H9 (cell line): ENCODE measurements at regions not wholly inside any gene's neighbourhood (a gene's known extent, or its start where the extent isn't known, plus 50 kb on each side); places are given as distances from the start of the nearest gene placed in this dataset.

Source experiments
- DNase-seq: peaks from one replicate; pipeline ENCODE4 v3.0.0-alpha.2; 2017
- H2AFZ ChIP-seq: one replicate; pipeline ENCODE4 v1.6.1; 2013; ENCODE audit warnings: mild to moderate bottlenecking, low read length, control low read depth, moderate library complexity
- H2AK5ac ChIP-seq: 2 replicates; pipeline ENCODE4 v1.6.1; 2013; ENCODE audit warnings: low read length, control low read depth, mixed read lengths; ENCODE audit not compliant: insufficient read length
- H2BK120ac ChIP-seq: one replicate; pipeline ENCODE4 v1.6.1; 2013; ENCODE audit warnings: low read depth, mild to moderate bottlenecking, low read length, control low read depth, inconsistent platforms; ENCODE audit not compliant: poor library complexity, severe bottlenecking
- H2BK12ac ChIP-seq: 2 replicates; pipeline ENCODE4 v1.6.1; 2013; ENCODE audit warnings: low read length, control low read depth, mixed read lengths, low read depth; ENCODE audit not compliant: insufficient read length
- H2BK15ac ChIP-seq: 2 replicates; pipeline ENCODE4 v1.6.1; 2013; ENCODE audit warnings: low read depth, low read length, control low read depth
- H2BK20ac ChIP-seq: one replicate; pipeline ENCODE4 v1.6.1; 2013; ENCODE audit warnings: low read depth, mild to moderate bottlenecking, low read length, control low read depth, inconsistent platforms; ENCODE audit not compliant: poor library complexity, severe bottlenecking
- H2BK5ac ChIP-seq: 2 replicates; pipeline ENCODE4 v1.6.1; 2013; ENCODE audit warnings: low read length, control low read depth, mixed read lengths; ENCODE audit not compliant: insufficient read length
- H3K14ac ChIP-seq: 2 replicates; pipeline ENCODE4 v1.6.1; 2013; ENCODE audit warnings: low read length, control low read depth; ENCODE audit not compliant: insufficient read depth
- H3K18ac ChIP-seq: 2 replicates; pipeline ENCODE4 v1.6.1; 2013; ENCODE audit warnings: low read depth, mild to moderate bottlenecking, mixed read lengths, low read length, control low read depth; ENCODE audit not compliant: insufficient read length
- H3K23ac ChIP-seq: 2 replicates; pipeline ENCODE4 v1.6.1; 2013; ENCODE audit warnings: low read length, control low read depth, mixed read lengths, low read depth; ENCODE audit not compliant: insufficient read length
- H3K23me2 ChIP-seq: 2 replicates; pipeline ENCODE4 v1.6.1; 2013; ENCODE audit warnings: low read depth, mild to moderate bottlenecking, mixed read lengths, low read length, control low read depth; ENCODE audit not compliant: insufficient read length, poor library complexity, severe bottlenecking
- H3K27ac ChIP-seq: 2 replicates; pipeline ENCODE4 v1.5.1; 2013; ENCODE audit warnings: low read length, control low read depth, mixed read lengths, low read depth; ENCODE audit not compliant: insufficient read length
- H3K27me3 ChIP-seq: 2 replicates; pipeline ENCODE4 v1.6.1; 2013; ENCODE audit warnings: low read length, control low read depth, inconsistent platforms; ENCODE audit not compliant: insufficient read depth
- H3K4ac ChIP-seq: 2 replicates; pipeline ENCODE4 v1.6.1; 2013; ENCODE audit warnings: low read depth, mild to moderate bottlenecking, control low read depth, inconsistent platforms, low read length, moderate library complexity
- H3K4me1 ChIP-seq: 2 replicates; pipeline ENCODE4 v1.6.1; 2013; ENCODE audit warnings: low read length, control low read depth, inconsistent platforms; ENCODE audit not compliant: insufficient read depth
- H3K4me2 ChIP-seq: 2 replicates; pipeline ENCODE4 v1.6.1; 2013; ENCODE audit warnings: low read length, control low read depth, mixed read lengths; ENCODE audit not compliant: insufficient read length, insufficient read depth
- H3K56ac ChIP-seq: 2 replicates; pipeline ENCODE4 v1.6.1; 2013; ENCODE audit warnings: low read depth, mild to moderate bottlenecking, mixed read lengths, low read length, control low read depth; ENCODE audit not compliant: insufficient read length
- H3K79me1 ChIP-seq: 2 replicates; pipeline ENCODE4 v1.6.1; 2013; ENCODE audit warnings: low read depth, mild to moderate bottlenecking, moderate library complexity, low read length, control low read depth, inconsistent platforms; ENCODE audit not compliant: insufficient read depth, poor library complexity, severe bottlenecking
- H3K79me2 ChIP-seq: 2 replicates; pipeline ENCODE4 v1.6.1; 2013; ENCODE audit warnings: low read length, control low read depth, inconsistent platforms; ENCODE audit not compliant: insufficient read depth
- H3K9ac ChIP-seq: 2 replicates; pipeline ENCODE4 v1.6.1; 2013; ENCODE audit warnings: low read length, control low read depth, mixed read lengths; ENCODE audit not compliant: insufficient read length; ENCODE audit errors: extremely low read depth
- H3K9me3 ChIP-seq: one replicate; pipeline ENCODE4 v1.6.1; 2013; ENCODE audit warnings: low read depth, low read length, inconsistent platforms; ENCODE audit not compliant: control insufficient read depth
- H3T11ph ChIP-seq: one replicate; pipeline ENCODE4 v1.6.1; 2013; ENCODE audit warnings: mild to moderate bottlenecking, low read length, control low read depth, inconsistent platforms
- H4K20me1 ChIP-seq: one replicate; pipeline ENCODE4 v1.6.1; 2013; ENCODE audit not compliant: control insufficient read depth, insufficient read length, insufficient read depth
- H4K5ac ChIP-seq: 2 replicates; pipeline ENCODE4 v1.6.1; 2013; ENCODE audit warnings: low read depth, mild to moderate bottlenecking, mixed read lengths, low read length, control low read depth; ENCODE audit not compliant: insufficient read length
- H4K8ac ChIP-seq: replicated peaks from 2 replicates; pipeline ENCODE4 v1.6.1; 2013; ENCODE audit warnings: low read length, control low read depth, mixed read lengths, low read depth; ENCODE audit not compliant: insufficient read length
- H4K91ac ChIP-seq: 2 replicates; pipeline ENCODE4 v1.6.1; 2013; ENCODE audit warnings: low read depth, mild to moderate bottlenecking, moderate library complexity, mixed read lengths, low read length, control low read depth; ENCODE audit not compliant: insufficient read length
- H3K27ac Mint-ChIP-seq, 3 experiments: 2 replicates in 2 of 3; 3 replicates in 1 of 3; pipeline ENCODE4 v1.8.0; 2020 to 2021; ENCODE audit warnings: mixed read lengths in 3 of 3, mild to moderate bottlenecking in 1 of 3, moderate library complexity in 1 of 3
- H3K27me3 Mint-ChIP-seq: 2 replicates; pipeline ENCODE4 v1.8.0; 2021; ENCODE audit warnings: low read depth, mild to moderate bottlenecking, moderate library complexity, mixed read lengths
- H3K36me3 Mint-ChIP-seq, 3 experiments: 2 replicates in 2 of 3; 3 replicates in 1 of 3; pipeline ENCODE4 v1.8.0; 2020 to 2021; ENCODE audit warnings: low read depth in 3 of 3, mixed read lengths in 3 of 3; ENCODE audit not compliant: insufficient read depth in 1 of 3
- H3K4me1 Mint-ChIP-seq, 2 experiments: 2 replicates each; pipeline ENCODE4 v1.8.0; 2020; ENCODE audit warnings: mixed read lengths in 2 of 2
- H3K4me3 Mint-ChIP-seq, 2 experiments: 2 replicates in 1 of 2; 3 replicates in 1 of 2; pipeline ENCODE4 v1.8.0; 2020 to 2021; ENCODE audit warnings: mild to moderate bottlenecking in 2 of 2, mixed read lengths in 2 of 2, moderate library complexity in 1 of 2
- H3K9me3 Mint-ChIP-seq, 2 experiments: 2 replicates in 1 of 2; 3 replicates in 1 of 2; pipeline ENCODE4 v1.8.0; 2020; ENCODE audit warnings: mild to moderate bottlenecking in 2 of 2, mixed read lengths in 2 of 2, moderate library complexity in 1 of 2
- CTCF ChIP-seq: fragments of 200-600 bp; sonication (generic); conservative IDR thresholded peaks from 3 replicates; pipeline ENCODE4 v1.8.0; 2021; ENCODE audit warnings: antibody characterized with exemption, mild to moderate bottlenecking
- WGBS: extraction: QIAGEN DNeasy Blood & Tissue Kit; methylation state at CpG from one replicate; pipeline ENCODE4 v1.1.7; 2013; ENCODE audit warnings: missing lambda C conversion rate, low lambda C conversion rate, mixed read lengths; ENCODE audit not compliant: insufficient read length; ENCODE audit errors: extremely low coverage; 5-methylcytosine and 5-hydroxymethylcytosine counted together

DNA sequence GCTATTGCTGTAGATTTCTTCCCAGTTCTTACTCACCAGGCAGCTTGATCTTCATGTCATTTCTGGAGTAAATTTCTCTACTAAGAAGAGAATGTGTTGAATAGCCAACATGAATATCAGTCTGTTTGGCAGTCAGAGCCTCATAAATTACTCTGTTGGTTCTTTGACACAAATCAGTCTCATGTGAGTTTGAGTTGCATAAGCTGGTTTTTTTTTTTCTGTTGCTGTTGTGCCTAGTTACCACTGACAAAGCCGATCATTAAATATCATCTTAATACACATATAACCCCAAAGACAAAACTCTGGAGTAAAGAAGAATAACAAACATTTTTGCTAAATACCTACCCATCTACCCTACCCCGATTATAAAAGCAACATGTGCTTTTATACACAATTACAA is 240.5 kb upstream of the KCNJ16 start:
- Histone ChIP-seq H2AK5ac (no peak overlapping the region), H3K14ac (no peak overlapping the region)

More for the DNA sequence above, 240.5 kb upstream of the KCNJ16 start:
- H3K4me2 ChIP-seq = no peak overlapping the region
- H3K27me3 Mint-ChIP-seq = no peaks in the 10 kb centered on the region
- no peak overlapping the region for H3K4ac ChIP-seq
- H3K9ac ChIP-seq = no peak overlapping the region
- no peak overlapping the region for H2BK120ac ChIP-seq
- H4K20me1 ChIP-seq = no peaks in the 10 kb centered on the region
- no peak for TF ChIP-seq CTCF
- no peak overlapping the region for H3K56ac ChIP-seq
- H3K4me1 Mint-ChIP-seq = no peaks in the 10 kb centered on the region
- no peaks in the 10 kb centered on the region for H3K9me3 ChIP-seq
- H4K5ac ChIP-seq = no peak overlapping the region
- no peak overlapping the region for H4K91ac ChIP-seq
- H3T11ph ChIP-seq = no peak overlapping the region
- H3K9me3 Mint-ChIP-seq = peaks cover under 1 to 2% of the 10 kb centered on the region in 2 experiments; a peak in 2 of 5 replicates
- H3K27ac Mint-ChIP-seq = no peak overlapping the region
- H3K36me3 Mint-ChIP-seq = no peaks in the 10 kb centered on the region; a peak in 1 of 7 replicates
- H2BK5ac ChIP-seq = no peak overlapping the region
- H2BK12ac ChIP-seq = no peak overlapping the region
- H3K27ac ChIP-seq = no peak overlapping the region
- DNase-seq = no peak
- no peak overlapping the region for H2AFZ ChIP-seq
- H3K4me3 Mint-ChIP-seq = no peak overlapping the region
- H3K18ac ChIP-seq = no peak overlapping the region
- H3K4me1 ChIP-seq = no peaks in the 10 kb centered on the region
- H4K8ac ChIP-seq = no peak overlapping the region
- no peaks in the 10 kb centered on the region for H3K79me2 ChIP-seq
- H3K23me2 ChIP-seq = no peaks in the 10 kb centered on the region
- WGBS = no CpG with 5 or more reads among the region's 2 CpGs
- no peak overlapping the region for H2BK20ac ChIP-seq
- H2BK15ac ChIP-seq = no peak overlapping the region
- H3K27me3 ChIP-seq = no peaks in the 10 kb centered on the region
- no peak overlapping the region for H3K23ac ChIP-seq
- H3K79me1 ChIP-seq = no peaks in the 10 kb centered on the region
